GM18498 (cell line): ENCODE measurements at regions not wholly inside any gene's neighbourhood (a gene's known extent, or its start where the extent isn't known, plus 50 kb on each side); places are given as distances from the start of the nearest gene placed in this dataset.
"Not testable (repeated sequence)": the region's sequence is repeated elsewhere in the genome, so short reads cannot be mapped to it uniquely, and the experiment has no call there.

Source experiments
- ATAC-seq: cut with Tn5 transposase; IDR thresholded peaks from one replicate; pipeline ENCODE4 v1.9.1; 2021; ENCODE audit warnings: mild to moderate bottlenecking, moderate library complexity; ENCODE audit not compliant: unreplicated experiment

DNA sequence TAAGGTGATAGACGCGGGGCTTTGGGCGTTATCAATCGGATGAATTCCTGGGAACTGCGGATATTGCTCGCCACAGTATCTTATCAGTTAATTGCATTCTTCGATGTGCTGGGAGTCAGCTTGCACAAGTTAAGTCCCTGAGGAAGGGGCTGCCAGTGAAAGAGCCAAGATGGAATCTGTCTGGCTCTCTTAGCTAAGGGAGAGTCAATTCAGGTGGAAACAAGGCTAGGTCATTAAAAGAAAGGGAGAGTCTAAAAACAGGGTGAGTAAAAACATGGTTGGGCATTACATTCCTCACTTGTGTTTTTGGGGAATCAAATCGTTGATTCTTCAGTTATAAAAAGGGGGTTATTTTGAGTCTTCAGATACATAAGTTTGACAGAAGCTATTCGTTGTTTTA lies 196.2 kb downstream of the OTOP1 start:
- not testable (repeated sequence) for ATAC-seq

DNA sequence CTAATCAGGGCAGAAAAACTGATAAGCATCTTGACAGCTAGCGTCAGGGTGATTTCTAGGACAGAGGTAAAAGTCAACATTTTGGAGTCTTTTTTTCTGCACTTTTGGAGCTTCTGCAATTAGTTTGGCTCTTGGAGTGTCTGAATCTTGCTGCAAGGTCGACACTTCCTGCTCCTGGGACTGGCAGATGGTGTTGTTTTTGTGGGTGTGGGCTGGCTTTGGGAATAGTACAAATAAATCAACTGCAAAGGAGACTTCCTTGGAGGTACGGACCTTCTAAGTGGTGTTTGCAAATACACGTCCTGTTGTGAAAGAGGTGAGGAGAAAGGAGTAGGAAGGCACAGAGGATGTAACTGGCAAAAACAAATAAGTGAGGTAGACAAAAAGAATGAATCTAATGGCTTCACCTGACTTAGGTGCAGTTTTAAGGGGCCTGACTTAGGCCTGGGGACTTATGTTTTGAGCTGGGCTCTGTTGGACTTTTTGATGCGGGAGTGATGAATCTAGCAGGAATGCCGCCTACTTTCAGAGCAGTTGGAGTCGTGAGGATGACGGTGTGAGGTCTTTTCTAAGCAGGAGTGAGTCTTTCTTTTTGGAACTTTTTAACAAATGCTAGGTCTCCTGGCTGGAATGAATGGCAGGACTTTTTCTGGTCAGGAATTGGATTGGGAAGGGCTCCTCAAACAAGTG lies 195.1 kb downstream of the OTOP1 start:
- ATAC-seq: not testable (repeated sequence)

DNA sequence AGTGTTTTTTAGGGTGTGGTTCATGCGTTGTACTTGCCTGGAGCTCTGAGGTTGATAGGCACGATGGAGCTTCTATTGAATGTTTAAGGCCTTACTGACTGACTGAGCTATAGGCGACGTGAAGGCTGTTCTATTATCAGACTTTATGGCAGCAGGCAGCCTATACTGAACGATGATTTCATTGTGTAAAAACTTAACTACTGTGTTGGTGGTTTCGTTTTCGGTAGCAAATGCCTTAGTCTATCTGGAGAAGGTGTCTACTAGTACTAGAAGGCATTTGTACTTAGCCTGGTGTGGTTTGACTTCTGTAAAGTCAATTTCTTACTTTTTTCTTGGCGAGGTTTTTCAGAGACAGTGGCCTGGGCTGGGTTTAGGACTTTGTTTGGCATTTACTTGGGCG lies 194.4 kb downstream of the OTOP1 start:
- ATAC-seq: not testable (repeated sequence)

DNA sequence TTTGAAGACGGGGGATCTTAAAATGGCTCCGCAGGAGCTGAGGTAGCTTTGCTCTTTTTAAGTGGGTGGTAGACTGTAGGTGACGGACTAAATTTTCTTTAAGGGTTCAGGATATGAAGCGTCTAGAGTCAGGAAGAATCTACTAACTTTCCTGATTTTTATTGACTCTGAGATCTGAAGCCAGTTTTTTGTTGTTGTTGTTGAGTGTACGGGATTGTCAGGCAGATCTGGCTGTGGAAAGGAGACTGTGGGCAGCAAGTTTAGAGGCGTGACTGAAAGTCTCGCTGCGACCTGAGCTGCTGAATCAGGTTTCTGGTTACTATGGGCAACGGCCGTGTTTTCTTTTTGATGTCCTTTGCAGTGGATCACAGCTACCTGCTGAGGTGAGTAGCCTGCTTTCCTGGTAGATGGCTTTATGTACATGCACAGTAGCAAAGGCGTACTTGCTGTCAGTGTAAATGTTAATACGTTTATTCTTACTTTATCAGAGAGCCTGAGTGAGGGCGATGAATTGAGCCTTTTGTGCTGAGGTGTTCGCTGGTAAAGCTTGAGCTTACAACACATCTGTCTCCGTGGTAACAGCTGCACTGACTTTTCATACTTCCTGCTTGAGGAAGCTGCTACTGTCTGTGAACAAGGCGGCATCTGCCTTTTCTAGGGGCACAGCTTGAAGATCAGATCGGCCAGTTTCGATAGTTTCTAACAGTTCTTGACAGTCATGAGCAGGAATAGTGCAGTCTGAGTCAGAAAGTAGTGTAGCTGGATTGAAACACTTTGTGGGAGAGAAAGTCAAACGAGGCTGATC lies 193.7 kb downstream of the OTOP1 start:
- ATAC-seq: not testable (repeated sequence)

DNA sequence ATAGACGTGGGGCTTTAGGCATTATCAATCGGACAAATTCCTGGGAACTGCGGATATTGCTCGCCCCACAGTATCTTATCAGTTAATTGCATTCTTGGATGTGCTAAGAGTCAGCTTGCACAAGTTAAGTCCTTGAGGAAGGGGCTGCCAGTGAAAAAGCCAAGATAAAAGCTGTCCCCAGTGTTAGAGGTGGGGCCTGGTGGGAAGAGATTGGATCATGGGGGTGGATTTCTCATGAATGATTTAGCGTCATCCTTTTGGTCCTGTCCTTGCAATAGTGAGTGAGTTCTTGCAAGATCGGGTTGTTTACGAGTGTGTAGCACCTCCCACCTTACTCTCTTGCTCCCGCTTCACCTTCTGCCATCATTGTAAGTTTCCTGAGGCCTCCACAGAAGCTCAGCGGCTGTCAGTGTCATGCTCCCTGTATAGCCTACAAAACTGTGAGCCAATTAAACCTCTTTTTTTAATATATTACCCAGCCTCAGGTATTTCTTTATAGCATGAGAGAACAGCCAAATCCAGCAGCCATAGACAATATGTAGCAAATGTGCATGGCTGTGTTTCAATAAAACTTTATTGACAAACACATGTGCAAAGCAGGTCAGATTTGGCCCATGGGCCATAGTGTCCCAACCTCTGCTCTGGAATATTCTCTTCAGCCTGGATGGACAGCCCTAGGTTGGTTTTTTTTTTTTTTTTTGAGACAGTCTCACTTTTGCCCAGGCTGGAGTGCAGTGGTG lies 189.2 kb downstream of the OTOP1 start:
- ATAC-seq: not testable (repeated sequence)

DNA sequence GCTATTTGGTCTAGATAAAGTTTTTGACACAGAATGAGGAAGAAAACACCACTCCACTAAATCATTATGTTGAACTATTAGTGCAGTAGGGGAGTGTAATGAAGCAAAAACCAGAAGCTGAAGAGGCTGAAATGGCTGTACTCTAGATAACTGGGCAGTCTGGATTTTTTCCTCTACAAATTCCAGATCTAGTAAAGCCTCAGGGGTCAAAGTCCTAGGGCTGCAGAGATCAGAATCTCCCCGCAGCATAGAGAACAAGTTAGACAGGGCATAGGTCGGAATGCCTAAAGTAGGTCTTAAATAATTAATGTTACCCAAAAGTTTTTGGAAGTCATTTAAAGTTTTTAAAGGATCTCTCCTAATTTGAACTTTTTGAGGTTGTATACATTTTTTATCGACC lies 180.9 kb downstream of the OTOP1 start:
- not testable (repeated sequence) for ATAC-seq

DNA sequence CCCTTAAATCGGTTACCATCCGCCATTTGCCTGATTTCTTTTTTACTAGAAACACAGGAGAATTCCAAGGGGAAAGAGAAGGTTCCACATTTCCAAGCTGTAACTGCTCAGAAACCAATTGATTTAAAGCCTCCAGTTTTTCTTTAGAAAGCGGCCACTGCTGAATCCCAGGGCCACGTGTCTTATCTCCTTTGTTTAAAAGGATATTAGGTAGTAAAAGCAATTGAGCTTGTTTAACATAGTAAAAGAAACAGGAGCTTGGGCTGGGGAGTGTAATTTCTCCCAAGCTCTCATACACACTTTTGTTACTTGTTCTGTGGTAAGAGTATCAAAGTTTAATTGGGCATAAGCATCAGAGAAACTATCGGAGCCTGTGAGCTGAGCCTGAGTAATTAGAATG lies 180.0 kb downstream of the OTOP1 start:
- not testable (repeated sequence) for ATAC-seq

DNA sequence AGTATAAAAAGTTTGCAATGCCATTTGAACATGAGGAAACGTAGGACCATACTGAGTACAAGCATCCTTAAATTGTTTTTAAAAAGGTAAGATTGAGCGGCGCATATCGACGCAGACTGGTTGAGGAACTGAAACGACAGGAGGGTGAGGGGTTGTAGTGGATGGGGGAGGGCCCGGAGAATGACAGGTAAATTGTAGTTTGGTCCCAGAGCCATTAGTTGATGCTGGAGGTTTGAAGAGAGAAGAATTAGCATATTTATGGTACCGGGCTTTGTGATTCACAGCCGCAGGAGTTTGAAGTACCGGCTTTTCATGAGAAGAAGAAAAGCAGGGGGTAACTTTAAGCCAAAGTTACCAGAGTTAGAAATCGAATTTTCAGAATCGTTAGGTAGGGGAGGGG lies 179.5 kb downstream of the OTOP1 start:
- ATAC-seq: not testable (repeated sequence)

DNA sequence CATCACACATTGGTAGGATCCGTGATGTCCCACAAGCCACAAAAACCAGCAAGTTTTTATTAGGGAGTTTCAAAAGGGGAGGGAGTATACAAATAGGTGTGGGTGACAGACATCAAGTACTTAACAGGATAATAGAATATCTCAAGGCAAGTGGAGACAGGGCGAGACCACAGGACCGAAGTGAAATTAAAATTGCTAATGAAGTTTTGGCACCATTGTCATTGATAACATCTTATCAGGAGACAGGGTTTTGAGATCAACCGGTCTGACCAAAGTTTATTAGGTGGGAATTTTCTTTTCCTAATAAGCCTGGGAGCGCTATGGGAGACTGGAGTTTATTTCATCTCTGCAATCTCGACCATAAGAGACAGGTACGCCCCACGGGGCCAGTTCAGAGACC lies 178.5 kb downstream of the OTOP1 start:
- ATAC-seq: not testable (repeated sequence)

DNA sequence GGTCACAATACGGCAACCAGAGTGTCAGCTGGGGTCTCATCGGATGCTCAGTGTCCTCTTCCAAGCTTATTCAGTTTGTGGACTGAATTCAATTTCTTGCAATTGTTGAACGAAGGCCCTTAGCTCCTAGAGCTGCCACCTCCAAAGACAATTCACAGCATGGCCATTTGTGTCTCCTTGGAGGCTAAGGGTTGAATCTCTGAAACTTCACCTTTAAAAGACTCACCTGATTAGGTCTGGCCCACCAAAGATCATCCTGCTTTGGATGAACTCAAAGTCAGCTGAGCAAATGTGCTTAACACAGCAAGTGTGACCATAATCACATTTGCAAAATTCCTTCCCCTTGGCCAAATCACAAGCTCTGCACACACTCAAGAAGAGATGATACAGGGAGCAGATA lies 175.9 kb downstream of the OTOP1 start:
- not testable (repeated sequence) for ATAC-seq

DNA sequence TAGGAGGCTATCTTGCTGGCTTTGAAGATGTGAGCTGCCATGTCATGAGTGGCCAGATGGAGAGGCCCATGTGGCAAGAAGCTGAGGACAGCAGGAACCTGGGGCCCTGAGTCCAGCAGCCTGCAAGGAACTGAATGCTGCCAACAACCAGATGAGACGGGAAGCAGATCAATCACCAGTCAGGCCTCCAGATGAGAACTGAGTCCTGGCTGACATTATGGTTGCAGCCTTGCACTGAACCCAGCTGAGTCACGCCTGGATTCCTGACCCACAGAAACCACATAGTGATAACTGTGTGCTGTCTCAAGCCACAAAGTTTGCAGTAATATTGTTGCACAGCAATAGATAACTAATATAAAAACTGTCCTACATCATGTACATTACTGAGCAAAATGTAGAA lies 173.8 kb downstream of the OTOP1 start:
- ATAC-seq: not testable (repeated sequence)

DNA sequence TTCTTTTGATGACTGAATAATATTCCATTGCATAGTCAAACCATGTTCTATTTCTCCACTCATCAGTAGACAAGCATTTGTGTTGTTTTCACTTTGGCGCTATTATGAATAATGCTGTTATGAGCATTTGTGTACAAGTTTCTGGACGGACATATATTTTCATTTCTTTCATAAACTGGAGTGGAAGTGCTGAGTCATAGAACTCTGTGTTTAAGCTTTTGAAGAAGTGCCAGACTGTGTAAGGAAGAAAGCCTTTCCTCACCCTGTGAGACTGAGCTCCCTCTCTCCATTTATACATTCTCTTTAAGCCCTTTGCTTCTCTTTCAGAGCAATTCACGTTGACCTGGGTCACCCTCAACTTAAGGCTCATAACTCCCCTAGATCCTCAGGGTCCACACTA lies 169.5 kb downstream of the OTOP1 start:
- ATAC-seq: not testable (repeated sequence)

DNA sequence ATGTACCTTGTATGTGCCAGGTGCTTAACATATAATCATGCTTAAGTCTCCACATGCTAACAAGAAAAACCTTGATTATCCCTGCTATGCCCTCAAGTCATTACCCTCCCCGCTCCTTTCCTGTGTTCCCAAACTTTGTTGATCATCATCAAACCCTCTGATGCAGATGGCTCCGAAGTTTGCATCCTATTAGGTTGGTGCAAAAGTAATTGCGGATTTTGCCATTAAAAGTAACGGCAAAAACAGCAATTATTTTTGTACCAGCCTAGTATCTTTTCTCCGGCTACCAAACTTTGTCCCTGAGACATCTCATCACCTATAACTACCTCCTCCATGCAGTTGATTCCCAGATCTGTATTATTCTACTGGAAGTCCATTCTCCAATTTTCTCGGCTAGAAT lies 142.6 kb downstream of the OTOP1 start:
- ATAC-seq: not testable (repeated sequence)

DNA sequence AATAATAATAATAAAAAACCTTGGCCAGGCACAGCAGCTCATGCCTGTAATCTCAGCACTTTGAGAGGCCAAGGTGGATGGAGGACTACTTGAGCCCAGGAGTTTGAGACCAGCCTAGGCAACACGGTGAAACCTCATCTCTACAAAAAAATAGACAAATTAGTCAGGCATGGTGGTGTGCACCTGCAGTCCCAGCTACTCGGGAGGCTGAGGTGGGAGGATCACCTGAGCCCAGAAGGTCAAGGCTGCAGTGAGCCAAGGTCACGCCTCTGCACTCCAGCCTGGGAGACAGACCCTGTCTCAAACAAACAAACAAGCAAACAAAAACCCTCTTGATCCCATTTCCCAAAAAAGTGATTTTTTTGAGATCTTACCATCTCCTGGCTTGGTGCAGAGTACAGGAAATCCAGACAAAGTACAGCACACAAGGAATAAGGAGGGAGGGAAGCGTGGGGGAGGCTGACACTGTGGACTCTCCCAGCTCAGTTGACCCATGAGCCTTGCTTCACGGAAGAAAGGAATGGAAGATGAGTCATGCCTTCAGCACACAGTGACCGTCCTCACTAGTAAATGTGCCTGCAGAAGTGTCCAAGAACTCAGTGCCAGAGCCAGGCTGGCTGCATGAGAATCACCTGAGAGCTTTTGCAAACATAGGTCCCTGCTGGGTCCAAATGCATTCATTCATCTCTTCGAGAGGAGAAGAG lies 136.9 kb downstream of the OTOP1 start:
- ATAC-seq: not testable (repeated sequence)

DNA sequence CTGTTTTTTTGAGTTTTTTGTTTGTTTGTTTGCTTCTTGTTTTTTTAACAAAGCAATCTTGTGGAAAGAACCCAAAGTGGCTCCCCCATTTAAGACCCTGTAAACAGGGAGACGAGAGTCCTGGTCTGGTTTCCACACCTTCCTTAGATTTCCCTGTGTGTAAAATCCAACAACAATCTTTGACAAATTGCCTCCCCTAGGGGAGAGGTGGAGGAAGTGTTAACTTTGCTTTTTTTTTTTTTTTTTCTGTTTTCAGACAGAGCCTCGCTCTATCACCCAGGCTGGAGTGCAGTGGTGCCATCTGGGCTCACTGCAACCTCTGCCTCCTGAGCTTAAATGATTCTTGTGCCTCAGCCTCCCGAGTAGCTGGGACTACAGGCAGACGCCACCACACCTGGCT lies 136.0 kb downstream of the OTOP1 start:
- not testable (repeated sequence) for ATAC-seq

DNA sequence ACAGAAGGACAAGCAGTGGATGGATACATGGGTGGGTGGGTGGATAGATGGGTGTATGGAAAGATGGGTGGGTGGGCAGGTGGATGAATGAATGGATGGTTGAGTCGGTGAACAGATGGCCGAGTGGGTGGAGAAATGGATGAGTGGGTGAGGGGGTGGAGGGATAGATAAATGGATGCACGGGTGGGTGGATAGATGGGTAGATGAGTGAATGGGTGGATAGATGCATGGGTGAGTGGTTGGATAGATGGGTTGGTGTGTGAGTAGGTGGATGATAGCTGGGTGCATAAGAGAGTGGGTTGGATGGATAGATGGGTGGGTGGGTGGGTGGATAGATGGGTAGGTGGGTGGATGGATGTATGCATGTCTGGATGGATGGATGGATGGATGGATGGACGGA lies 134.6 kb downstream of the OTOP1 start:
- not testable (repeated sequence) for ATAC-seq

DNA sequence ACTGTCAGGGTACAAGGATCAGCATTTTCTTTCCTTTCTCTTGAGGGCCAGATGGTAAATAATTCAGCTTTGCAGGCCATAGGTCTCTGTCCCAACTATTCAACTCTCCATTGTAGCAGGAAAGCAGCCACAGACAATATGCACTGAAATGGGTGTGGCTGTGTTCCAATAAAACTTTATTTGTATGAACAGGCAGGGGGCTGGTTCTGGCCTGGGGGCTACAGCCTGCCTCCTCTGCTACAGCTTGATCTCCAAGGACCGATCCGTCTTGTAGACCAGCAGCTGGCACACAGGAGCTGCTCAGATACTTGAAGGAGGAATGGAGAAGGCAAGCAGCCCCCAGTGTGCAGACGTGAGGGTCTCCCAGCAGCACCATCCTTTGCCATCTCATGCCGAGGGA lies 127.1 kb downstream of the OTOP1 start:
- not testable (repeated sequence) for ATAC-seq

DNA sequence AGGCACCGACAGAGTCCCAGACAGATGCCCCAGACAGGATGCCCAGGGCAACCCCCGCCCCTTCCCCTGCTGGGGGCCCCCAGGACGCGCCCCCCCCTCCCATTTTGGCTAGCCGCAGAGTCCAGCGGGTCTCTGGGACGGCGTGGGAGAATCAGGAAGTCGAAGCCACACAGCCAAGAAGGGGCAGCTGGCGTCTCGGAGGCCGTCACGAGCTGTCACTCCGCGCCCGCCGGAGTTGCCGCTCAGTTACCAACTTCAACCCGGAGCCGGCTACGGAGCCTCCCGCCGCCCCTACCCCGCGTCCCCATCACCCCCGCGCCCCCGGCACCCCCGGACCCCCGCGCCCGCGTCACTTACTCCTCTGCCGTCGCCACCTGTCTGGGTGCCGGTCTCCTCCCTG lies 119.8 kb downstream of the OTOP1 start:
- ATAC-seq: not testable (repeated sequence)

DNA sequence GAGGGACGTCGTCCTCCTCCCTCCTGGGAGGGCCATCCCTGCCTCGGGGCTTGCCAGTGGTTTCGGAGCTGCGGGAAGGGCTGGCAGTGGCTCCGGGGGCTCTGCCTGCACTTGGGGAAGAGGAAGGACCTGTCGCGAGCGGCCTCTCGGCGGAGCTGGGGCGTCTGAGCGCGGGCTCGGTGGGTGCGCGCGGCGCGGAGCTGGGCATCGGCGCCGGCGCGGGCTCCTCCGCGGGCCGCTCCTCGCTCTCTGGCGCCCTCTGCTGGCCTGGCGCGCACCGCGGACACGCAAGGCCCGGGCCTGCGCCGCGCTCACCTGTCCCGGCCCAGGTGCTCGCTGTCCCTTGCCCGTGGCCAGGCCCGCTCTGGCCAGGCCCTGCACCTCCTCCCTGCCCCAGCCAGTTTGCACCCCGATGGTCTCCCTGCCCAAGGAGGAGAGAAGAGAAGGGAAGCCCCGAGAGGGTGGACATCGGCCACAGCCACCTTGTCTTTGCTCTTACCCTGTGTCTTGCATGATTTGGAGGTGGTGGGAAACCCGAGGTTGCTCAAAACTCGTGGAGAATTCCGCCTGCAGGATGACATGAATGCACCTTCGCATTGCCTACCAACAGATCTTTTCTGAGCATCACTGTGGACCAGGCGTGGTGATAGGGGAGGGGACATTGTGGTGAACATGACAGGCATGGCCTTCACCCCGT lies 119.2 kb downstream of the OTOP1 start:
- ATAC-seq: not testable (repeated sequence)

DNA sequence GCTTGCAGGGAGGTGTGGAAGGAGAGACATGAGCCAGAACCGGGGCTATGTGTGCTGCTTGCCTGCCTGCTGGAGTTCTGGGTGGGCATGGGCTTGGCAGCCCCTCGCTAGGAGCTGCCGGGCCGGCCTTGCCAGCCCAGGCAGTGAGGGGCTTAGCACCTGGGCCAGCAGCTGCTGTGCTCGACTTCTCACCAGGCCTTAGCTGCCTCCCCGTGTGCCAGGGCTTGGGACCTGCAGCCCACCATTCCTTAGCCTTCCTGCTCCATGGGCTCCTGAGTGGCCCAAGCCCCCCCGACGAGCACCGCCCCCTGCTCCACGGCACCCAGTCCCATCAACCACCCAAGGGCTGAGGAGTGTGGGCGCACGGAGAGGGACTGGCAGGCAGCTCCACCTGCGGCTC lies 111.3 kb downstream of the OTOP1 start:
- ATAC-seq: not testable (repeated sequence)
